GM23248 (cell line): ENCODE measurements at regions not wholly inside any gene's neighbourhood (a gene's known extent, or its start where the extent isn't known, plus 50 kb on each side); places are given as distances from the start of the nearest gene placed in this dataset.

Experiments used
- DNase-seq: peaks from one replicate; pipeline ENCODE4 v3.0.0-alpha.2; 2015
- H2AFZ ChIP-seq: fragments of 200-600 bp; sonication (generic); 2 replicates; pipeline ENCODE4 v1.6.1; 2016; ENCODE audit warnings: antibody characterized with exemption
- H3F3A ChIP-seq: fragments of 200-600 bp; sonication (generic); 2 replicates; pipeline ENCODE4 v1.6.1; 2016; ENCODE audit warnings: mild to moderate bottlenecking, antibody characterized with exemption, mixed run types; ENCODE audit not compliant: insufficient read depth
- H3K27ac ChIP-seq: fragments of 200-600 bp; sonication (generic); 2 replicates; pipeline ENCODE4 v1.5.1; 2016; ENCODE audit warnings: mild to moderate bottlenecking
- H3K27me3 ChIP-seq: fragments of 200-600 bp; sonication (generic); replicated peaks from 2 replicates; pipeline ENCODE4 v1.6.1; 2016; ENCODE audit warnings: mild to moderate bottlenecking; ENCODE audit not compliant: insufficient read depth
- H3K36me3 ChIP-seq: fragments of 200-600 bp; sonication (generic); 2 replicates; pipeline ENCODE4 v1.6.1; 2016; ENCODE audit warnings: low read depth, mild to moderate bottlenecking
- H3K4me1 ChIP-seq: fragments of 200-600 bp; sonication (generic); 2 replicates; pipeline ENCODE4 v1.6.1; 2016; ENCODE audit warnings: mild to moderate bottlenecking; ENCODE audit not compliant: insufficient read depth
- H3K4me2 ChIP-seq: fragments of 200-600 bp; sonication (generic); one replicate; pipeline ENCODE4 v1.6.1; 2016; ENCODE audit warnings: mild to moderate bottlenecking; ENCODE audit not compliant: unreplicated experiment
- H3K4me3 ChIP-seq: fragments of 200-600 bp; sonication (generic); 2 replicates; pipeline ENCODE4 v1.5.1; 2016; ENCODE audit warnings: mild to moderate bottlenecking
- H3K79me2 ChIP-seq: fragments of 200-600 bp; sonication (generic); 2 replicates; pipeline ENCODE4 v1.6.1; 2016; ENCODE audit warnings: mild to moderate bottlenecking; ENCODE audit not compliant: insufficient read depth
- H3K9ac ChIP-seq: fragments of 200-600 bp; sonication (generic); 2 replicates; pipeline ENCODE4 v1.6.1; 2016; ENCODE audit warnings: mild to moderate bottlenecking
- H3K9me2 ChIP-seq: fragments of 200-600 bp; sonication (generic); 2 replicates; pipeline ENCODE4 v1.6.1; 2016; ENCODE audit warnings: mixed run types, mild to moderate bottlenecking, moderate library complexity; ENCODE audit not compliant: insufficient read depth
- H3K9me3 ChIP-seq: fragments of 200-600 bp; sonication (generic); one replicate; pipeline ENCODE4 v1.6.1; 2017; ENCODE audit warnings: low read depth
- H4K20me1 ChIP-seq: fragments of 200-600 bp; sonication (generic); 2 replicates; pipeline ENCODE4 v1.6.0; 2016; ENCODE audit not compliant: insufficient read depth
- EZH2 ChIP-seq: fragments of 200-600 bp; sonication (generic); IDR thresholded peaks from 2 replicates; pipeline ENCODE4 v1.6.1; 2018; ENCODE audit warnings: antibody characterized with exemption, mild to moderate bottlenecking; ENCODE audit not compliant: insufficient read depth, poor library complexity, severe bottlenecking
- EZH2phosphoT487 ChIP-seq: fragments of 200-600 bp; sonication (generic); IDR thresholded peaks from 2 replicates; pipeline ENCODE4 v1.6.1; 2018; ENCODE audit warnings: antibody characterized with exemption, moderate library complexity, mild to moderate bottlenecking, low read depth; ENCODE audit not compliant: insufficient read depth
- WGBS, 2 experiments: methylation state at CpG; one replicate each; pipeline ENCODE4 v1.1.6; 2015 to 2017; ENCODE audit warnings: low lambda C conversion rate in 2 of 2, low coverage in 1 of 2; ENCODE audit errors: missing lambda C conversion rate in 2 of 2; 5-methylcytosine and 5-hydroxymethylcytosine counted together
- in situ Hi-C: fragments of 300-500 bp; cut with MboI; formaldehyde crosslinking; loops from 2 replicates; pipeline ENCODE4 v1.15.0; 2020

GRCh38 chr16:79271583-79271982, 329.0 kb downstream of the MAF start:
- Histone ChIP-seq H3K36me3 (no peaks in the 10 kb centered on the region), H3K4me2 (no peak overlapping the region), H3K79me2 (no peaks in the 10 kb centered on the region), H3K9me2 (no peaks in the 10 kb centered on the region), H3F3A (no peaks in the 10 kb centered on the region), H3K27ac (no peak overlapping the region), H3K9me3 (no peaks in the 10 kb centered on the region), H2AFZ (no peak overlapping the region), H3K4me3 (no peak overlapping the region), H3K4me1 (no peaks in the 10 kb centered on the region), H3K9ac (no peak overlapping the region), H4K20me1 (no peaks in the 10 kb centered on the region), H3K27me3 (no peaks in the 10 kb centered on the region)
- TF ChIP-seq EZH2 (no peak), EZH2phosphoT487 (no peak)
- 0% methylated on average over 1 of the region's 1 CpG for WGBS, 2 experiments
- in situ Hi-C loops, result no loop called here
- no peak for DNase-seq

DNA sequence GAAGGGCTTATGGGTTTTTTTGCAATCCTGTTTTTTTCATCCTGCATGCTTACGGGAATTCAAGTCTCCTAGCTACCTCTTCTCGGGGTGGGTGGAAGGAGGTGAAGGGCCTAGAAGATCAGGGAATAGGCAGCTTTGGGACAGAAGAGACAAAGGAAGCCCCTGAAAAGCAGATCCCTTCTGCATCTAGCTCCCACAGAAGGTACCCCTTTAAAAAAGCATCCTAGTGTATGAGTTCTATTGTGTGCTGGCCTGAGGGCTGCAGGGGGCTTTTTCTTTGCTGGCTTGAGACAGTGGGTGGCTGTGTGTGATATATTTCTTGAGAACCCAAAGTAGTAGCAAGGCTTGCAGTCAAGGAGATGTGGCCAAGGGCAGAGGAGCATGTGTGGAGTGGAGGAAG, 330.5 kb downstream of the MAF start:
- no peaks in the 10 kb centered on the region for H3K79me2 ChIP-seq
- no peaks in the 10 kb centered on the region for H3K9me3 ChIP-seq
- no peaks in the 10 kb centered on the region for H3K27me3 ChIP-seq
- in situ Hi-C loops, result no loop called here
- no peaks in the 10 kb centered on the region for H3K36me3 ChIP-seq
- H3K9ac ChIP-seq, result no peak overlapping the region
- H3K27ac ChIP-seq, result no peak overlapping the region
- no peaks in the 10 kb centered on the region for H3F3A ChIP-seq
- H3K4me1 ChIP-seq, result no peaks in the 10 kb centered on the region
- no peaks in the 10 kb centered on the region for H3K9me2 ChIP-seq
- H3K4me2 ChIP-seq, result no peak overlapping the region
- DNase-seq, result no peak
- no peaks in the 10 kb centered on the region for H4K20me1 ChIP-seq
- WGBS, 2 experiments, result 53 to 71% methylated on average over 2 of the region's 2 CpGs
- no peak overlapping the region for H3K4me3 ChIP-seq
- TF ChIP-seq EZH2 (no peak), EZH2phosphoT487 (no peak)
- no peak overlapping the region for H2AFZ ChIP-seq

DNA sequence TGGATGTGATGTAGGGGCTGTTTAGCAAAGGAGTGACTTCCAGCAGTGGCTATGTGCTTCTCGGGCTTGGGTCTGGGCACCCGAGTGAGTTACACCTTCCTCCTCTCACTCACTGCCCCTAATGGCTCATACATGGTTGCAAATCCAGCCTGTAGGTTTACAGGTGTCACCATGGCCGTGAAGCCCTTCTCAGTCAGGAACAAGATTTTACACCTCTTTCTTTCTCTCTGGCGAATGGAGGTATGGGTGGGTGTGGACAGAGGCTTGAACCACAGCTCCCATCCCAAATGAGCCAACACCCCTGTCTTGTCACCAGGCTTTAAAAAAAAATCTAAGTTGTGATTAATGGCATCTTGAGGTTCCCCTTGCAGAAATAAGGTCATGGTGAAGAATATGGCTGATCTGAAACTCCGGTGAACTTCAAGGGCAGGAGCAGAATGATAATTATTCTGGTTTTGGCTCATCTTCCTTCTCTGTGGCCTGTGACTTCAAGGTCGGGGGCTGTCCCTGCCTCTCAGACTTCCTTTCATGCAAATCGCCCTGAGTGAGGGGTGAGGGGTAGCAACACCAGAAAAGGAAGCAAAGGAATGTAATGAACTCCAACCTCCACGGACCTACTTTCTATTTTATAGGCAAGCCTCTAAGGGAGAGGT, 331.2 kb downstream of the MAF start:
- no peaks in the 10 kb centered on the region for H3K9me3 ChIP-seq
- no peak for TF ChIP-seq EZH2
- no peak for TF ChIP-seq EZH2phosphoT487
- H3K27me3 ChIP-seq, result no peaks in the 10 kb centered on the region
- no peak for DNase-seq
- no peaks in the 10 kb centered on the region for H4K20me1 ChIP-seq
- no peak overlapping the region for H3K4me2 ChIP-seq
- no peak overlapping the region for H3K9ac ChIP-seq
- H3K9me2 ChIP-seq, result no peaks in the 10 kb centered on the region
- no peak overlapping the region for H3K27ac ChIP-seq
- H3K4me3 ChIP-seq, result no peak overlapping the region
- H3K79me2 ChIP-seq, result no peaks in the 10 kb centered on the region
- H2AFZ ChIP-seq, result no peak overlapping the region
- WGBS, 2 experiments, result 21 to 23% methylated on average over 8 of the region's 8 CpGs
- in situ Hi-C loops, result no loop called here
- no peaks in the 10 kb centered on the region for H3K4me1 ChIP-seq
- no peaks in the 10 kb centered on the region for H3F3A ChIP-seq
- no peaks in the 10 kb centered on the region for H3K36me3 ChIP-seq

- no peaks in the 10 kb centered on the region for H3F3A ChIP-seq
- no peaks in the 10 kb centered on the region for H3K27me3 ChIP-seq
- no peak overlapping the region for H2AFZ ChIP-seq
- H3K9ac ChIP-seq, result no peak overlapping the region
- H3K4me3 ChIP-seq, result no peak overlapping the region
- H3K27ac ChIP-seq, result no peak overlapping the region
- WGBS, 2 experiments, result 47 to 50% methylated on average over 6 of the region's 6 CpGs
- in situ Hi-C loops, result no loop called here
- TF ChIP-seq EZH2 (no peak), EZH2phosphoT487 (no peak)
- no peaks in the 10 kb centered on the region for H3K9me2 ChIP-seq
- no peaks in the 10 kb centered on the region for H3K4me1 ChIP-seq
- no peak for DNase-seq
- no peaks in the 10 kb centered on the region for H3K9me3 ChIP-seq
- no peaks in the 10 kb centered on the region for H3K79me2 ChIP-seq
- H3K36me3 ChIP-seq, result no peaks in the 10 kb centered on the region
- no peak overlapping the region for H3K4me2 ChIP-seq
- no peaks in the 10 kb centered on the region for H4K20me1 ChIP-seq
Measured at GRCh38 chr16:79267781-79268180, 332.8 kb downstream of the MAF start.

GRCh38 chr16:79267146-79267545, 333.4 kb downstream of the MAF start:
- H3K27ac ChIP-seq, result no peak overlapping the region
- H3K36me3 ChIP-seq, result no peaks in the 10 kb centered on the region
- H3K27me3 ChIP-seq, result no peaks in the 10 kb centered on the region
- TF ChIP-seq EZH2phosphoT487 (no peak), EZH2 (no peak)
- no peaks in the 10 kb centered on the region for H3K79me2 ChIP-seq
- no peaks in the 10 kb centered on the region for H3K9me2 ChIP-seq
- no peak for DNase-seq
- 29 to 43% methylated on average over 6 of the region's 6 CpGs for WGBS, 2 experiments
- no peaks in the 10 kb centered on the region for H4K20me1 ChIP-seq
- no peaks in the 10 kb centered on the region for H3F3A ChIP-seq
- H3K4me2 ChIP-seq, result no peak overlapping the region
- in situ Hi-C loops, result no loop called here
- no peak overlapping the region for H3K9ac ChIP-seq
- no peaks in the 10 kb centered on the region for H3K9me3 ChIP-seq
- H3K4me1 ChIP-seq, result no peaks in the 10 kb centered on the region
- H2AFZ ChIP-seq, result no peak overlapping the region
- H3K4me3 ChIP-seq, result no peak overlapping the region
